GM23338 (cell line): ENCODE measurements at regions not wholly inside any gene's neighbourhood (a gene's known extent, or its start where the extent isn't known, plus 50 kb on each side); places are given as distances from the start of the nearest gene placed in this dataset.

Experiments
- ATAC-seq: fragments of 200-7000 bp; cut with Tn5 transposase; 3 replicates; pipeline ENCODE4 v1.9.1; 2020
- DNase-seq: peaks from one replicate; pipeline ENCODE4 v3.0.0-alpha.2; 2015; ENCODE audit warnings: low spot score
- H2AFZ ChIP-seq: fragments of 200-600 bp; sonication (generic); 2 replicates; pipeline ENCODE4 v1.8.0; 2016; ENCODE audit warnings: antibody characterized with exemption, mild to moderate bottlenecking, moderate library complexity
- H3F3A ChIP-seq: fragments of 200-600 bp; sonication (generic); replicated peaks from 2 replicates; pipeline ENCODE4 v1.8.0; 2017; ENCODE audit warnings: antibody characterized with exemption, mixed run types, low read depth
- H3K27ac ChIP-seq: fragments of 200-600 bp; sonication (generic); 2 replicates; pipeline ENCODE4 v1.6.1; 2016; ENCODE audit warnings: low read depth
- H3K27me3 ChIP-seq: fragments of 200-600 bp; sonication (generic); 2 replicates; pipeline ENCODE4 v1.8.0; 2016; ENCODE audit warnings: mild to moderate bottlenecking, mixed run types, moderate library complexity; ENCODE audit not compliant: insufficient read depth
- H3K36me3 ChIP-seq: fragments of 200-600 bp; sonication (generic); 2 replicates; pipeline ENCODE4 v1.8.0; 2016; ENCODE audit warnings: mild to moderate bottlenecking; ENCODE audit not compliant: insufficient read depth
- H3K4me1 ChIP-seq: fragments of 200-600 bp; sonication (generic); 2 replicates; pipeline ENCODE4 v1.8.0; 2016; ENCODE audit warnings: mild to moderate bottlenecking, moderate library complexity; ENCODE audit not compliant: insufficient read depth
- H3K4me2 ChIP-seq: fragments of 200-600 bp; sonication (generic); 2 replicates; pipeline ENCODE4 v1.7.1; 2017; ENCODE audit warnings: mixed run types
- H3K4me3 ChIP-seq: fragments of 200-600 bp; sonication (generic); 2 replicates; pipeline ENCODE4 v1.6.1; 2016; ENCODE audit warnings: mixed run types
- H3K79me2 ChIP-seq: fragments of 200-600 bp; sonication (generic); replicated peaks from 2 replicates; pipeline ENCODE4 v1.8.0; 2017; ENCODE audit warnings: mild to moderate bottlenecking; ENCODE audit not compliant: insufficient read depth
- H3K9me2 ChIP-seq: fragments of 200-600 bp; sonication (generic); 2 replicates; pipeline ENCODE4 v1.8.0; 2017; ENCODE audit not compliant: insufficient read depth
- H4K20me1 ChIP-seq: fragments of 200-600 bp; sonication (generic); replicated peaks from 2 replicates; pipeline ENCODE4 v1.8.0; 2017; ENCODE audit warnings: mild to moderate bottlenecking; ENCODE audit not compliant: insufficient read depth
- H3K27ac Mint-ChIP-seq: 2 replicates; pipeline ENCODE4 v1.8.0; 2020; ENCODE audit warnings: inconsistent platforms, mild to moderate bottlenecking, moderate library complexity, mixed read lengths
- H3K27me3 Mint-ChIP-seq: 3 replicates; pipeline ENCODE4 v1.8.0; 2022; ENCODE audit warnings: low read depth, mild to moderate bottlenecking, moderate library complexity, mixed read lengths, inconsistent platforms; ENCODE audit not compliant: insufficient read depth, poor library complexity
- H3K36me3 Mint-ChIP-seq: 3 replicates; pipeline ENCODE4 v1.8.0; 2021; ENCODE audit warnings: low read depth, mild to moderate bottlenecking, inconsistent platforms, moderate library complexity, mixed read lengths
- H3K4me1 Mint-ChIP-seq: 3 replicates; pipeline ENCODE4 v1.8.0; 2020; ENCODE audit warnings: mild to moderate bottlenecking, inconsistent platforms, mixed read lengths
- H3K4me3 Mint-ChIP-seq: 3 replicates; pipeline ENCODE4 v1.8.0; 2021; ENCODE audit warnings: moderate library complexity, mild to moderate bottlenecking, inconsistent platforms, mixed read lengths
- H3K9me3 Mint-ChIP-seq: 3 replicates; pipeline ENCODE4 v1.8.0; 2020; ENCODE audit warnings: moderate library complexity, mild to moderate bottlenecking, inconsistent platforms, mixed read lengths
- CREB1 ChIP-seq: fragments of 250-450 bp; sonication (Bioruptor Pico); IDR thresholded peaks from 2 replicates; pipeline ENCODE4 v1.5.0; 2020; ENCODE audit warnings: low read depth, mild to moderate bottlenecking, moderate library complexity
- EZH2phosphoT487 ChIP-seq: fragments of 200-600 bp; sonication (generic); IDR thresholded peaks from one replicate; pipeline ENCODE4 v1.8.1; 2018; ENCODE audit warnings: antibody characterized with exemption; ENCODE audit not compliant: unreplicated experiment
- JUNB ChIP-seq: IDR thresholded peaks from one replicate; pipeline ENCODE4 v1.6.1; 2016; ENCODE audit warnings: antibody characterized with exemption; ENCODE audit not compliant: unreplicated experiment
- NANOG ChIP-seq: IDR thresholded peaks from 2 replicates; pipeline ENCODE4 v1.6.1; 2016; ENCODE audit warnings: antibody characterized with exemption, borderline replicate concordance
- POLR2AphosphoS5 ChIP-seq: IDR thresholded peaks from 2 replicates; pipeline ENCODE4 v1.6.1; 2016; ENCODE audit warnings: antibody characterized with exemption, low read depth
- STAT1 ChIP-seq: IDR thresholded peaks from one replicate; pipeline ENCODE4 v1.6.1; 2016; ENCODE audit warnings: antibody characterized with exemption; ENCODE audit not compliant: unreplicated experiment
- ZNF114 ChIP-seq: fragments of 250-450 bp; sonication (Bioruptor Pico); IDR thresholded peaks from 2 replicates; pipeline ENCODE4 v1.5.0; 2020; ENCODE audit warnings: mild to moderate bottlenecking, moderate library complexity
- ZNF331 ChIP-seq: fragments of 250-450 bp; sonication (Bioruptor Pico); IDR thresholded peaks from 2 replicates; pipeline ENCODE4 v1.5.0; 2020; ENCODE audit warnings: low read depth, mild to moderate bottlenecking, moderate library complexity
- ZNF462 ChIP-seq: fragments of 250-450 bp; sonication (Bioruptor Pico); IDR thresholded peaks from 2 replicates; pipeline ENCODE4 v1.5.0; 2020; ENCODE audit warnings: mild to moderate bottlenecking, moderate library complexity
- TF ChIP-seq, protein P1 (sequence below): IDR thresholded peaks from one replicate; pipeline ENCODE4 v1.6.1; 2018; ENCODE audit warnings: antibody characterized with exemption; ENCODE audit not compliant: unreplicated experiment
- TF ChIP-seq, protein P2 (sequence below), 2 experiments: fragments of 200-600 bp in 1 of 2; sonication (generic) in 1 of 2; conservative IDR thresholded peaks; 2 replicates each; pipeline versions ENCODE4 v1.5.1 to v1.6.1; 2016 to 2017; ENCODE audit warnings: antibody characterized with exemption in 2 of 2, low read depth in 2 of 2, mild to moderate bottlenecking in 2 of 2, moderate library complexity in 1 of 2

DNA sequence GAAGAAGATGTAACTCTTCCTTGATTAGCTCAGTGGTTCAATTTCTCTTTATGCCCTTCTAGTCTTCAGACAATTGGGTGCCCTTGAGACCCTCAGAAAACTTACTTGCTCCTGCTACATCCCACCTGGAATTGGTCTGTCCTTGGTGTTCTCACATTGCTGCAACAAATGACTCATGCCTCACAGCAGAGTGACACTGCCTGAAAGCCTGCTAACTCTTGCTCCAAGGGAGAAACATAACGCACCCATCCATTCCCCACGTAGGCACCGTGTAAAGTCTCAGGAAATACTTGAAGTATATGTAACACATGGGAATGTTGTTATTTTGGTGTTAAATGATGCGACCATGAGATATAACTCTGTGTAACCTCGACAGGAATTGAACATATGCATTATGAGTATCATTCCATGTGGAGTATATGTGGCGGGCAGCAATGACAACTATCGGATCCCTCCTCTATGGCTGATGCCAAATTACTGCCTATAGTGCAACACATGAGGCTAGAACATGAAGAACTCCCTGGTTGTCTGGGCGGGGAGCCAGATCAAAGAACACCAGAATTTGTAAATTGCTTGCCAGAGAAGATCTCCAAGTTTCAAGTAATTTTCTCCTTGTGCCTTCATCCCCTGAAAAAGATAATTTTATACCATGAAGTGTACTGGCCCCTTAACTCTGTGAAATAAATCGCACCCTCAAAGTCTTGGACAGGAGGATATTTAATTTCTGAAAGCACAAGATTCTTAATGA, 231.3 kb upstream of the STK26 start:
- H3K4me3 ChIP-seq = no peak overlapping the region
- no peak overlapping the region for H3K27ac Mint-ChIP-seq
- no peak overlapping the region for H2AFZ ChIP-seq
- no peaks in the 10 kb centered on the region for H3K4me1 Mint-ChIP-seq
- no peak overlapping the region for H3K4me2 ChIP-seq
- DNase-seq (no peak), ATAC-seq (no peak)
- TF ChIP-seq, protein P1, sequence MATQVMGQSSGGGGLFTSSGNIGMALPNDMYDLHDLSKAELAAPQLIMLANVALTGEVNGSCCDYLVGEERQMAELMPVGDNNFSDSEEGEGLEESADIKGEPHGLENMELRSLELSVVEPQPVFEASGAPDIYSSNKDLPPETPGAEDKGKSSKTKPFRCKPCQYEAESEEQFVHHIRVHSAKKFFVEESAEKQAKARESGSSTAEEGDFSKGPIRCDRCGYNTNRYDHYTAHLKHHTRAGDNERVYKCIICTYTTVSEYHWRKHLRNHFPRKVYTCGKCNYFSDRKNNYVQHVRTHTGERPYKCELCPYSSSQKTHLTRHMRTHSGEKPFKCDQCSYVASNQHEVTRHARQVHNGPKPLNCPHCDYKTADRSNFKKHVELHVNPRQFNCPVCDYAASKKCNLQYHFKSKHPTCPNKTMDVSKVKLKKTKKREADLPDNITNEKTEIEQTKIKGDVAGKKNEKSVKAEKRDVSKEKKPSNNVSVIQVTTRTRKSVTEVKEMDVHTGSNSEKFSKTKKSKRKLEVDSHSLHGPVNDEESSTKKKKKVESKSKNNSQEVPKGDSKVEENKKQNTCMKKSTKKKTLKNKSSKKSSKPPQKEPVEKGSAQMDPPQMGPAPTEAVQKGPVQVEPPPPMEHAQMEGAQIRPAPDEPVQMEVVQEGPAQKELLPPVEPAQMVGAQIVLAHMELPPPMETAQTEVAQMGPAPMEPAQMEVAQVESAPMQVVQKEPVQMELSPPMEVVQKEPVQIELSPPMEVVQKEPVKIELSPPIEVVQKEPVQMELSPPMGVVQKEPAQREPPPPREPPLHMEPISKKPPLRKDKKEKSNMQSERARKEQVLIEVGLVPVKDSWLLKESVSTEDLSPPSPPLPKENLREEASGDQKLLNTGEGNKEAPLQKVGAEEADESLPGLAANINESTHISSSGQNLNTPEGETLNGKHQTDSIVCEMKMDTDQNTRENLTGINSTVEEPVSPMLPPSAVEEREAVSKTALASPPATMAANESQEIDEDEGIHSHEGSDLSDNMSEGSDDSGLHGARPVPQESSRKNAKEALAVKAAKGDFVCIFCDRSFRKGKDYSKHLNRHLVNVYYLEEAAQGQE = no peak
- no peak for TF ChIP-seq ZNF331 (CRISPR knock-in tag)
- TF ChIP-seq JUNB = no peak
- no peak for TF ChIP-seq STAT1
- TF ChIP-seq, protein P2, sequence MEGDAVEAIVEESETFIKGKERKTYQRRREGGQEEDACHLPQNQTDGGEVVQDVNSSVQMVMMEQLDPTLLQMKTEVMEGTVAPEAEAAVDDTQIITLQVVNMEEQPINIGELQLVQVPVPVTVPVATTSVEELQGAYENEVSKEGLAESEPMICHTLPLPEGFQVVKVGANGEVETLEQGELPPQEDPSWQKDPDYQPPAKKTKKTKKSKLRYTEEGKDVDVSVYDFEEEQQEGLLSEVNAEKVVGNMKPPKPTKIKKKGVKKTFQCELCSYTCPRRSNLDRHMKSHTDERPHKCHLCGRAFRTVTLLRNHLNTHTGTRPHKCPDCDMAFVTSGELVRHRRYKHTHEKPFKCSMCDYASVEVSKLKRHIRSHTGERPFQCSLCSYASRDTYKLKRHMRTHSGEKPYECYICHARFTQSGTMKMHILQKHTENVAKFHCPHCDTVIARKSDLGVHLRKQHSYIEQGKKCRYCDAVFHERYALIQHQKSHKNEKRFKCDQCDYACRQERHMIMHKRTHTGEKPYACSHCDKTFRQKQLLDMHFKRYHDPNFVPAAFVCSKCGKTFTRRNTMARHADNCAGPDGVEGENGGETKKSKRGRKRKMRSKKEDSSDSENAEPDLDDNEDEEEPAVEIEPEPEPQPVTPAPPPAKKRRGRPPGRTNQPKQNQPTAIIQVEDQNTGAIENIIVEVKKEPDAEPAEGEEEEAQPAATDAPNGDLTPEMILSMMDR (conservative IDR thresholded peaks at IDR 0.05; ENCODE audit: low read depth in 2 of 2) = no peak
- no peak for TF ChIP-seq CREB1
- TF ChIP-seq ZNF114 = no peak
- TF ChIP-seq ZNF462 (CRISPR knock-in tag) = no peak
- TF ChIP-seq POLR2AphosphoS5 = no peak
- TF ChIP-seq EZH2phosphoT487 = no peak
- TF ChIP-seq NANOG = no peak
- H3K9me3 Mint-ChIP-seq = no peaks in the 10 kb centered on the region; the same call in 2 of the 3 replicates
- H3K9me2 ChIP-seq = no peaks in the 10 kb centered on the region
- H3F3A ChIP-seq = no peaks in the 10 kb centered on the region
- H3K4me3 Mint-ChIP-seq = no peak overlapping the region
- peaks cover 2% of the 10 kb centered on the region for H3K27me3 Mint-ChIP-seq
- no peaks in the 10 kb centered on the region for H3K4me1 ChIP-seq
- peaks cover 29% of the 10 kb centered on the region for H3K36me3 ChIP-seq
- H3K36me3 Mint-ChIP-seq = peaks cover 79% of the 10 kb centered on the region
- H3K27me3 ChIP-seq = no peaks in the 10 kb centered on the region
- H4K20me1 ChIP-seq = 0 out of 2 replicates have a peak, but pooled peaks cover 3% of the 10 kb centered on the region
- H3K27ac ChIP-seq = no peak overlapping the region
- peaks cover 4% of the 10 kb centered on the region; the same call in 1 of the 2 replicates for H3K79me2 ChIP-seq
